DMS53 treated with DMSO at 0.1 percent for 48 hours (cell line): ENCODE measurements at regions not wholly inside any gene's neighbourhood (a gene's known extent, or its start where the extent isn't known, plus 50 kb on each side); places are given as distances from the start of the nearest gene placed in this dataset.
"Not testable (repeated sequence)": the region's sequence is repeated elsewhere in the genome, so short reads cannot be mapped to it uniquely, and the experiment has no call there.

Source experiments
- DNase-seq: peaks from one replicate; lab custom pipeline; 2025; ENCODE audit not compliant: unreplicated experiment; lab: John Stamatoyannopoulos, UW

- no peak for DNase-seq
Measured at GRCh38 chr11:19437760-19438159, 197.0 kb upstream of the E2F8 start.

DNA sequence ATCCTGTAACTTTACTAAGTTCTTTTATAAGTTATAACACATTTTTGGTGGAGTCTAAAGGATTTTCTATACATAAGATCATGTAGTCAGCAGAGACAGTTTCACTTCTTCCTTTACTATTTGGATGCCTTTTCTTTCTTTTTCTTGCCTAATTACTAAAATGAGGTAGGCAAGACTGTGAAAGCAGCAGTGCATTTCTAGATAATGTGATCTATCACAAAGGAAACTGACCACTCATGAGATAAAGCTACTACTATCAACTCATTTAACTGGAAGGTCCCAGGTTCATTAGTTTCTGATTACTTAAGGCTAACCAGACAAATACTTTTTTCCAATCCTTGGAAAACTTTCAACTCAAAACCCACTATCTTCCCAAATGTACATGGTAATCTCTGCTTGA lies 196.2 kb upstream of the E2F8 start:
- DNase-seq = no peak

- no peak for DNase-seq
Measured at GRCh38 chr11:19435306-19435989, 194.7 kb upstream of the E2F8 start.

DNA sequence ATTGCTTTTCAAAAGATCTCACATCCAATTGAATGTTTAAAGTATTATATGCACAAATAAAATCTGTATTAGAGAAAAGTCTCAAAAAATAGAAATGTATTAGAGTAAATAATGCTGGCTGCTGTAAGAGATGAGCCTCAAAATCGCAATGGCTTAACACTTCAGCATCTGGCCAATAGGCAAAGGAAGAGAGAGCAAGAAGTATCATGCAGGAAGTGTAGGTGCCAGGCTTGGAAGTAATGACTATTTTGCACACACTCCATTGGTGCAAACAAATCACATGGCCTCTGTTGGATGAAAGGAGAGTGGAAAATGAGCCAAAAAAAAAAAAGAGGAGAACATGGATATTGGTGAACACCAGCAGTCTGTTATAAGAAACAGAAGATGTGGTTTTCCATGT lies 193.0 kb upstream of the E2F8 start:
- DNase-seq = no peak

GRCh38 chr11:19433367-19433766 lies 192.6 kb upstream of the E2F8 start:
- no peak for DNase-seq

- DNase-seq = no peak
Measured at GRCh38 chr11:19432370-19433061, 191.8 kb upstream of the E2F8 start.

DNA sequence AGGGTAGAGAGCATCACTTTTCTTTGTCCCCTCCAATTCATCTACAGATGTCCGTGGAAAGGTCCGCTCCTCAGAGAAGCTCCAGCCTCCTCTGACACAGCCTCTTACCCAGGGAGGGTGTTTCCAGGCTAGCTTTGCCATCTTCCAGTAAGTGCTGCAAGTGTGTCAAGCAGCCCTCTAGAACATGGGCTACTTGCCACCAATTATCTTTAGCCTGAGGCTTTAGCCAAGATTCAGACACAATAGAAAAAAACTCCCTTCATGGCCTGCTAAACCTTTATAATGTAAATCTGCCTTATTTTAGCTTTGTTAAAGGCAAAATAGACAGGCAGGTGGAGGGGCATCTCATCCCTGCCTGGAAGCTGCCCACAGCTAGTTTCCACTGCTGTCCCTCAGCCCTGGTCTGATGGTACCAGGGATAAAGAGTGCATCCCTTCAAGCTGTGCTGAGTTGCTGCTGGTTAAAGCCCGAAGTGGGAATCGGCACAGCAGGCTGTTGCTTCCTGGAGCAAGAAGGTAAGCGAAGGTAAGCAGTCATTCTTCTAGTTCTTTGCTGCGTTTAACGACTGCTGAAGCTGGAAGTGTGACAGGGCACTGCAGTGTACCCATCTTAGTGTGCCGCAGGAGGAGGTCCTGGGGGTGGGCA lies 190.1 kb upstream of the E2F8 start:
- DNase-seq = no peak

GRCh38 chr11:19430346-19430745 lies 189.6 kb upstream of the E2F8 start:
- DNase-seq = no peak

GRCh38 chr11:19429108-19429760 lies 188.5 kb upstream of the E2F8 start:
- DNase-seq = no peak

DNA sequence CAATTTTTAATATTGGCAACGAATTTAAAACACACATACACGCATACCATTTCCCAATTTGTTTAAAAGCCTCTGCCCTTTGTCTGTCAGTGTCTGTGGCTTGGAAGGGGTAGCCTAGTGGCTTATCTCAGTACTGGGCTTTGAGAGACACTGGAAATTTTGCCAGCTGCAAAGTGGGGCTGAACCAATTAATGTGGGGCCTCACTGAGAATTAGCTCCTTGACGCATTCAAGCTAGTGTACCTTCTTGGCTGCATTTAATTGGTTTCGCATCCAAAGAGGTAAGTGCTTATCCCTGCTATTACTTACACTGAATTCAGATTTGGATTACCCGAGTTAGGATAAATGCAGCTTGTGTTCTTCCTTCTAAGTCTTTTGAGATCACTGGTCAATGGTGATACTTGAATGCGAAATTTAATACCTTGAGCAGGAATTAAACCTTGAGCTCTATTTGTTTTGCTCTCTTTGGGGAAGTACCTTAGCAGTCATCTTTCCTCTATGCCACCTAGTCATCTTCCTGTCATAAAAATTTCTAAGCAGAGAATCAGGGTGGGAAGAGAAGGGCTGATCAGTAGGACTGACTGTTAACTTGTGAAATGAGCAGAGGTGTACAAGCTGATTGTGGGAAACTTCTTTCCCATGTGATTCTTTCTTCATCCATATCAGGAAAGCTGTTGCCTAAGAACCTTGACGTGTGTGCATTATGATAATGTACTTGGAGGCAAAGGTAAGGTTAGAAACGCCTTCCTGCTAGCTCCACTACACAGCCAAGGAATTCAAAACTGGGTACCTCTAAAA lies 187.7 kb upstream of the E2F8 start:
- DNase-seq = peak; percentile 44

- DNase-seq = no peak
Measured at GRCh38 chr11:19426756-19427403, 186.1 kb upstream of the E2F8 start.

DNA sequence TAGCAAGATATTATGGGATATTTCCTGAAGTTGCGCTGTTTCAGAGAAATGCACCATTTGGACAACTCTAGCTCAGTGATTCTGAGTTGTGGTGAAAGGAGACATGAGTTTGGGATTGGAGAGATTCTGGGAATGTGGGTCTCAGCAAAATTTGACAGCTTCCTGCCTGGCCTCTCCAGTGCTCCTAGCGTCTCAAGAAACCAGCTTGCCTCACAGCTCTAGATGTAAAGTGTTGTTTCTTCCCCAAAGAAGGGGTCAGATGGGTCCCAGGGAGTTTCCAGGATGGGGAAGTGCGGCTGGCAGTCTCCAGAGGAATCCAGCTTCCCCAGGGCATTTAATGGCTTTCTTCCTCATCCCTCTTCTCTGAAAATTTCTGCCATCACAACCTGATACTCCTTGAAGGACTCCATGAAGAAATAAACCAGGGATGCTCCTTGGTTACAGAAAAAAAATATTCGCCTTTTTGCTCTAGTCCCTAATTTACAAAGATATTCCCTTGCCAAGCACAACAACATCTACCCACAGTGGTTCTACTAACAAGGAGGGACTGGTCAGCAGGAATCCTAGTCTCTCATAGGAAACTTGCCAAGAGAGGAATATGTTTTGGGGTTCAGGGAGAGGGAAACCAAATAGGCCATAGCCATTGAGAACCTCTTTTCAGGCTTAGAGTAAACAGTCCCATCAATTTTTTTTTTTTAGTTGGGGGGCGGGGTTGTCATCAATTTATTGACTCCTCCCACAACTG lies 185.4 kb upstream of the E2F8 start:
- no peak for DNase-seq

GRCh38 chr11:19422276-19422675 lies 181.5 kb upstream of the E2F8 start:
- no peak for DNase-seq

- no peak for DNase-seq
Measured at GRCh38 chr11:19420868-19421533, 180.3 kb upstream of the E2F8 start.

DNA sequence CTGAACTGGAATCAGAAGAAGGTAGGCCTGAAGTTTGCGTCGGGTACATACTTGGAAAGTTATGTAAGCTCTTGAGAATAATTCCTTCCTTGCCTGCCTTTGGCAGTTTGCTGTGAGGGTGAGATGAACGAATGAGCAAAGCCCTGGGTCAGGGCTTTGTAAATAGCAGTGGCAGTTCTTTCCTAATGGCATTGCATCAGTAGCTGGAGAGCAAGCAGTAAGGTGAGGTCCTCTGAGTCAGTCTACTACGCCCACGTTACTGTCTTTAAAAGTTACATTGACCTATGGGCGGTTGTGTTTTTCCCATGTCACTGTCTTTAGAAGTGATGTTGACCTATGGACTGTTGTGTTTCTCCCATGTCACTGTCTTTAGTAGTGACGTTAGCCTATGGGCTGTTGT lies 179.1 kb upstream of the E2F8 start:
- no peak for DNase-seq

DNA sequence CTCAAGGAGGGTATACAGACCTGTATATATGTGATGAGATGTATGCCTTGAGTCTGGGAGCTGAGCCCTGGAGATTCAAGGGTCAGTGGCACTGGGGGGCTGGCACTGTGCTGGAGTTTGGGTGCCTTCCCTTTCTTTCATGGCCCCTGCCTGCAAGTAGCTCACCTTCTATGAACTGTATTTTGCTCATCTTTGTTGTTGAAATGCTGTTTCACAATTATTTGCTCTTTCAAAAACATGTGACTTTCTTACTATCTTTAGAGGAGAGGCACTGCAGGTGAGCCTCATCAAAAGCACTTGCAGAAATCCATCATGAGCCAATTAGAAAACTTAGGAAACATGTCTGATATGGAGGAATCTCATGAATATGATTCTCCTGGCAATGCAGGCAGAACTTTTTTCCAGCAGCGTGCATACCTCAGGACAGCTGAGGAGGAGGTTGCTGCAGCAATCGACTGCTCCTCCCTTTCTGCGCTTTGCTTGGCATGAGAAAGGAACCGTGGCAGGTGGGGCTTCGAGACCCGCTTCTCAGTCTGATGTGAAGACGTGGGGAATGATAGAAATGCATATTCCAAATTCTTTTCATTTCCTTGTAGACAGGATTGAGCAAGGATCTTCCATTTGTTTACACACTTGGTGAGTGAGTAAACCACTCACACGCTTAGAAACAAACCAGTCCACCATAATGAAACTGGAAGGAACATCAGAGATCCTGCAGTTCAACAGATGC lies 178.4 kb upstream of the E2F8 start:
- DNase-seq = no peak

DNA sequence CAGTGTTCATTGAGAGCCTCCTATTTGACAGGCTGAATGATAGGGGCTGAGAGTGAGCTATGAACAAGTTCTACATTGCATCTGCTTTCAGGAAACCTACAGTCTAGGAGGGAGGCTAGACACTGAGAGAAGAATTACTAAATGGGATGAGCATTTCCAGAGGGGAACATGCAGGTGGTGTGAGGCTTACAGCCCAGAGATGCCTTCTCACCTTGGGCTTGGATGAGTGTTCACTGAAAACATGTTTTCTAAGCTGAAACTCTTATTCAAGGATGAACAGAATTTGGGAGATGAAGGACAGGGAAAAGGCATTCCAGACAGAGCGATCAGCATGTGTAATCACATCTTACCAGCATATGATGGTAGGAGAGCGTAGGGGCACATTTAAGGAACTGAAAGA lies 177.5 kb upstream of the E2F8 start:
- no peak for DNase-seq

DNA sequence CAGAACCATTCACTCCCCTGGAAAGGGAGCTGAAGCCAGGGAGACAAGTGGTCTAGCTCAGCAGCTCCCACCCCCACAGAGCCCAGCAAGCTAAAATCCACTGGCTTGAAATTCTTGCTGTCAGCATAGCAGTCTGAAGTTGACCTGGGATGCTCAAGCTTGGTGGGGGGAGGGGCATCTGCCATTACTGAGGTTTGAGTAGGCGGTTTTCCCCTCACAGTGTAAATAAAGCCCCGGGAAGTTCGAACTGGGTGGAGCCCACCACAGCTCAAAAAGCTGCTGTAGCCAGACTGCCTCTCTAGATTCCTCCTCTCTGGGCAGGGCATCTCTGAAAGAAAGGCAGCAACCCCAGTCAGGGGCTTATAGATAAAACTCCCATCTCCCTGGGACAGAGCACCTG lies 171.3 kb upstream of the E2F8 start:
- not testable (repeated sequence) for DNase-seq

DNA sequence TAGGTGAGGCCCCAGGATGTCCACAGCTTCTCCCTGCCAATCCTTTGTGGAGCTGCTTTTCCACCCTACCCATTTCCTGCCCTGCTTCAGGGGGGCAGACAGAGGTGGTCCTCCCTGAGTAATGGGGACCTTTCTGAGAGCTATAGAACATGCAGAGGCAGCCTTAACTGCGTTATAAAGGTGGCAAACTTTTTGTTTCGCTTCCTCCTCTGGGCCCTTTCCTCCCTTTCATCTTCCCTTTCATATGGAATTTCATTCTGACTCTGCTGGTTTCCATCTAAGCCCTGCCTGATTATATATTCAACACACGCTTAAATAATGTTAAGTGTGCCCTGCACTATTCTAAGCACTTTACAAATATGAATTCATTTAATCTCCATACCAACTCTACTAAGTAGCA lies 169.3 kb upstream of the E2F8 start:
- DNase-seq = no peak
